HG02943 (cell line): ENCODE measurements at regions not wholly inside any gene's neighbourhood (a gene's known extent, or its start where the extent isn't known, plus 50 kb on each side); places are given as distances from the start of the nearest gene placed in this dataset.
A peak's percentile ranks its signal among the peaks of the same experiment; 100 is the strongest.

Source experiments
- ATAC-seq: cut with Tn5 transposase; IDR thresholded peaks from one replicate; pipeline ENCODE4 v1.9.1; 2021; ENCODE audit warnings: mild to moderate bottlenecking, low read depth, moderate library complexity; ENCODE audit not compliant: unreplicated experiment

DNA sequence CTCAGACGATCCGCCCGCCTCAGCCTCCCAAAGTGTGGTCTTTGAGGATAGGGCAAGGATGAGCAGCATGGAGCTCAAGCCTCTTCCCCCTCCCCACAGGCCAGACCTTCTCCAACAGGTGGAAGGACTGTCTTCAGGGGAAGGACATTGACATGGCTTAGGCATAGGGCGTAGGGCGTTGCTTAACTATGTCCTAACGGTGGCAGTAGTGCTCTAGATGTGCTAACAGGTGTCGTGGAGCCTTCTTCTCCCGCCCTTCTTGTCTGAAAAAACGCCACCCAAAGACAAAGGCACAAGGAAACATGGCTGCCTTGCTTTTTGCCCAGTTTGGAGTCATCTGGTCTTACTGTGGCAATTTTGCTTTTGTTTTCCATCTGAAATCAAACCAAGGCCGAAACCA, 219.8 kb downstream of the OR13H1 start:
- ATAC-seq = peak; percentile 71

DNA sequence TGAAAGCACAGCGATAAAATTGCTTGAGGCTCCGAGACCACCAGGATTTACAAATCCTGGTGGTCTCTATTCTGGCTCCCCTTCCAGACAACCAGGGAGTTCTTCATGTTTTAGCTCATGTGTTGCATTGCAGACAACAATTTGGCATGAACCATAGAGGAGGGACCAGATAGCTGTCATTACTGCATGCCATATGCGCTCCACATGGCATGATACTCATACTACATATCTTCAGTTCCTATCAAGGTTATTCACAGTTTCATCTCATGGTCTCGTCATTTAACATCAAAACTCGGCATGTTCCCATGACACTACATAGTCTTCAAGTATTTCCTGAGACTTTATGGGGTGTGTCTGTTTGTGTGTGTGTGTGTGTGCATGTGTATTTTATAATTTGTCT, 220.3 kb downstream of the OR13H1 start:
- ATAC-seq = no peak

DNA sequence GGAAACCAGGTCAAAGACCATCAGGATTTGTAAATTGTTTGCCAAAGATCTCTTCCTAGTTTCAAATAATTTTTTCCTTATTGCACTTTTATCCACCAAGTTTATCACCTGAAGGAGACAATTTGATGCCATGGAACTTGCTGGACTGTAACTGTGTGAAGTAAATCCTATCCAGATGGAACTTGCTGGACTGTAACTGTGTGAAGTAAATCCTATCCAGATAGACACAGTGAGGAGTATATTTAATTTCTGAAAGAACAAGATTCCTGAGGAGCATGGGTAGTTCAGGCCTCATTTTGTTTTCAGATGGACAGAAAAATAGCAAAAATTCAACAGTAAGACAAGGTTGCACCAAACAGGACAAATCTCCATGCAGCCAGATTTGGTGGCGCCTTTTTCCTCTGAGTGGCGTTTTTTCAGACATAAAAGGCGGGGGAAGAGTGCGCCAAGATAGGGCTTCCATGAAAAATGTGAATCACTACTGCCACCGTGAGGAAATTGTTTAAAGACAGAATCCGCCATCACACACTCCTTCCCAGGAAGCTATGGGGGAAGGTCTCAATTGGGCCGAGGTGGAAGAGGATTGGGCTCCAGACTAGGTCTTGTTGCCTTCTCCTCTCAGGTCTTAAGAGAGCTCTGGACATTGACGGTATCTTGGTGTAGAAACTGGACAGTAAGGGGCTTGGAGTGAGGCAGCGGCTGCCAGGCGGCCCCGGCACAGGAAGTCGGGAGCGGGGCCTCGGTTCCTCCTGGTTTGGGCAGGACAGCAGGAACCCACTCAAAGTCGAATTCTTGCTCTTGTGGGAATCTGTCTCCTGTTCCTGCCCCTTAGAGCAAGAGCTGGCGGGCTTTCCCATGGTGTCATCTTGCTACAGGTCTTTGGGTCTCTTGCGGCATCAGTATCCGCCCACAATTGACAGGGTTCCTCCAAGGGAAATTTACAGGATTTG, 234.7 kb downstream of the OR13H1 start:
- ATAC-seq = peak; percentile 73

DNA sequence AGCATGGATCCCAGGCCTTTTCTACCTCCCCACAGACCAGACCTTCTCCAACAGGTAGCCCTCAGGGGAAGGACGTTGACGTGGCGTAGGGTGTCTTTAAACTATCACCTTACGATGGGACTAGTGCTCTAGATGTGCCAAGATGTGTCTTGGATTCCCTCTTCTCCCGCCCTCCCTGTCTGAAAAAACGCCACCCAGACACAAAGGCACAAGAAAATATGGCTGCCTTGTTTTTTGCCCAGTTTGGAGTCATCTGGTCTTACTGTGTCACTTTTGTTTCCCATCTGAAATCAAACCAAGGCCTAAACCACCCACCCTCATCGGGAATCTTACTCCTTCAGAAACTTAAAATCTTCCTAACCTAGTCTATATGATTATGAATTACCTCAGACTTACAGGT, 235.4 kb downstream of the OR13H1 start:
- no peak for ATAC-seq

DNA sequence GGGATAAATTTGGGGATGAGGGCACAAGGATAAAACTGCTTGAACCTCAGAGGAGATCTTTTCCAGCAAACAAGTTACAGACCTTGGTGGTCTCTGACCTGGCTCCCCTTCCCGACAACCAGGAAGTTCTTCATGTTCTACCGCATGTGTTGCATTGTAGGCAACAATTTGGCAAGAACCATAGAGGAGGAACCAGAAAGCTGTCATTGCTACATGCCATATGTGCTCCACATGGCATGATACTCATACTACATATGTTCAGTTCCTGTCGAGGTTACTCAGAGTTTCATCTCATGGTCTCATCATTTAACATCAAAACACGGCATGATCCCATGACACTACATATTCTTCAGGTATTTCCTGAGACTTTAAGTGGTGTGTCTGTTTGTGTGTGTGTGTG, 235.9 kb downstream of the OR13H1 start:
- ATAC-seq = no peak

DNA sequence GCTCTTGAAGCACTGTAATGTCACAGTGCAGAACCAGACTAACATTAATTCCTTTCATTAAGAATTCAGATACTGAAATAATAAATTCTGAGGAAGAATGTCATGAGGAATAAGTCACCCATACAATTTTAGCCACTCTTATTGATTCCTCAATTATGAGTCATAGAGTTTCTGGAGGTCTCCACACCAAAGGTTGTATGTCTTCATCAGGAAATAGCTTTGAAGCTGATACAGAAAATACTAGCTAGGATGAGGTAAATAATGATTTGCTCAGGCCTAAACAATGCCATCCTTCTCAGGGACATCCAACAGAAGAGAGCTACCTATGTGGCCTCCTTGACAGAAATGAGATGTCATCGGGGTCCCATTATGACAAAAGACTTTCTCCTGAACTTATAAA, 238.8 kb downstream of the OR13H1 start:
- ATAC-seq = no peak

DNA sequence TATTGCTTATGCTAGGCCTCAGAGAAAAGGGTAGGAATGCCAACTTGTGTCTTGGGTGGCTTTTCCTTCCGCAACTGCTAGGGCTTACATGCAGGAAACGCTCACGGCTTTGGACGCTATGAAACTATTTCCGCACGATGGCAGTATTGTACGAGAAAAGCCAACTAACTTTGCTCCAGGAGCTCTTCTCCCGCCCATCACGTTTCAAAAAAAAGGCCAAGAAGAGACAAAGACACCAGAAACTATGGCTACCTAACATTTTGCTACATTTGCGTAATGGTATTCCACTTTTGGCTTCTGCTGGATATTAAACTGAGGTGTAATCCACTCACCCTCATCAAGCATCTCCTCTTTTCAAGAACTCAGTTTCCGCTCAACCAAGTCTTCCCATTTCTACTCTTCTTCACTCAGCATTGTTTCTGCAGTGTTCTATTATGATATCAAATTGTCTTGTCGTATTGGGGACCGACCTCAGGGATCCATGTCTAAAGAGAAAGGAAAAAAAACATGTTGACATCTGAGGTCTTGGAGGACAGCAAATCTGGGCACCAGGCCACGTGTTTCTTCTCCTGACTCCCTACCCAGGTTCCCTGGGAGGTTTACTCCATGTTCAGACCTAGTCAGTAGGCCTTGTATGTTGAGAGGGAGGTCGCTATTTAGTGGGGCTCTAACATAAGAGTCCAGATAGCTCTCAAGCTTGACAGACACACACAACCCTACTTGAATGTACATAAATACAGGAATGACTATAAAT, 239.4 kb upstream of the STK26 start:
- peak; percentile 53 for ATAC-seq

DNA sequence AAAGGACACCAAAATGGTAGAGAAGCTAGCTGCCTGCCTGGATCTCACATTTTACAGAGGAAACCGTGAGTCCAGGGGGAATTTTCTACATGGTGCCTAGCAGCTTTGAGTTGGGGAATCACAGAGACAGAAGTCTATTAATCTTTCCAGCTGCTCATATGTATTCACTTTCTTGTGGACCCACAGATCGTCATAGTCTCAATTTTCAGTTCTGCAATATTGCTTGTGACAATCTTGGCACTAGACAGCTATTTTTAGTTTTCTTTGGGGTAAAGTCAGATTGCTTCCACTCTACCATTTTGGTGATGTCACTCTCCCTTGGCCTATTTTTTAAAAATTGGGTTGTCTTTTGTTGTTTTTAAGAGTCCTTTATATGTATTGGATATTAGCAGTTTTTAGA, 233.4 kb upstream of the STK26 start:
- ATAC-seq = no peak

DNA sequence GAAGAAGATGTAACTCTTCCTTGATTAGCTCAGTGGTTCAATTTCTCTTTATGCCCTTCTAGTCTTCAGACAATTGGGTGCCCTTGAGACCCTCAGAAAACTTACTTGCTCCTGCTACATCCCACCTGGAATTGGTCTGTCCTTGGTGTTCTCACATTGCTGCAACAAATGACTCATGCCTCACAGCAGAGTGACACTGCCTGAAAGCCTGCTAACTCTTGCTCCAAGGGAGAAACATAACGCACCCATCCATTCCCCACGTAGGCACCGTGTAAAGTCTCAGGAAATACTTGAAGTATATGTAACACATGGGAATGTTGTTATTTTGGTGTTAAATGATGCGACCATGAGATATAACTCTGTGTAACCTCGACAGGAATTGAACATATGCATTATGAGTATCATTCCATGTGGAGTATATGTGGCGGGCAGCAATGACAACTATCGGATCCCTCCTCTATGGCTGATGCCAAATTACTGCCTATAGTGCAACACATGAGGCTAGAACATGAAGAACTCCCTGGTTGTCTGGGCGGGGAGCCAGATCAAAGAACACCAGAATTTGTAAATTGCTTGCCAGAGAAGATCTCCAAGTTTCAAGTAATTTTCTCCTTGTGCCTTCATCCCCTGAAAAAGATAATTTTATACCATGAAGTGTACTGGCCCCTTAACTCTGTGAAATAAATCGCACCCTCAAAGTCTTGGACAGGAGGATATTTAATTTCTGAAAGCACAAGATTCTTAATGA, 231.3 kb upstream of the STK26 start:
- ATAC-seq = no peak

DNA sequence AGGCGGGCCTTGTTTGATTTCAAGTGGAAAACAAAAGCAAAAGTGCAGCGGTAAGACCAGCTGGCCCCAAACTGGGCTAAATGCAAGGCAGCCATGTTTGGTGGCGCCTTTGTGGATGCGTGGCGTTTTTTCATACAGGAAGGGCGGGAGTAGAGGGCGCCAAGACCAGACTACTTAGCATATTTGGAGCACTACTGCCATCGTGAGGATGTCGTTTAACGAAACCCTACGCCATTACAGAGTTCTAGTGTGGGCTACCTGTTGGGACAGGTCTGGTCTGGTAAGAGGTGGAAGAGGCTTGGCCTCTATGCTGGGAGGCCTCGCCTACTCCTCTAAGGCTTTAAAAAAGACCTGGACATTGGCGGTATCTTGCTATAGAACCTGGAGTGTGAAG, 230.7 kb upstream of the STK26 start:
- peak; percentile 61 for ATAC-seq

DNA sequence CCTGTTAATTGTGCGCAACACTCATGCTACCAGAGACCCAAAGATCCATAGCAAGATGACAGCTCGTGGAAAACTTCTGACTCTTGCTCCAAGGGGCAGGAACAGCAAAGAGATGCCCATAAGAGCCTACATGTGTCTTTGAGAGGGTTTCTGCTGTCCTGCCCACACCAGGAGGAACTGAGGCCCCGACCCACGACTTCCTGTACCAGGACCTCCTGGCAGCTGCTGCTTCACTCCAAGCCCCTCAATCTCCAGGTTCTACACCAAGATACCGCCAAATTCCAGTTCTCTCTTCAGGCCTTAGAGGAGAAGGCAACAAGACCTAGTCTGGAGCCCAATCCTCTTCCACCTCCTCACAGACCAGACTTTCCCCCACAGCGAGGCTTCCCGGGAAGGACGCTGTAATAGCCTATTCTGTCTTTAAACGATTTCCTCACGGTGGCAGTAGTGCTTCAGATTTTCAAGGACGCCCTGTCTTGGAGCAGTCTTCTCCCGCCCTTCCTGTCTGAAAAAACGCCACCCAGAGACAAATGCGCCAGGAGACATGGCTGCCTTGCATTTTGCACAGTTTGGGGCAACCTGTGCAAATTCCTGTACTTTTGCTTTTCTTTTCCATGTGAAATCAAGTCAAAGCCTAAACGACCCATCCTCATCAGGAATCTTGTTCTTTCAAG, 230.2 kb upstream of the STK26 start:
- ATAC-seq = peak; percentile 53

DNA sequence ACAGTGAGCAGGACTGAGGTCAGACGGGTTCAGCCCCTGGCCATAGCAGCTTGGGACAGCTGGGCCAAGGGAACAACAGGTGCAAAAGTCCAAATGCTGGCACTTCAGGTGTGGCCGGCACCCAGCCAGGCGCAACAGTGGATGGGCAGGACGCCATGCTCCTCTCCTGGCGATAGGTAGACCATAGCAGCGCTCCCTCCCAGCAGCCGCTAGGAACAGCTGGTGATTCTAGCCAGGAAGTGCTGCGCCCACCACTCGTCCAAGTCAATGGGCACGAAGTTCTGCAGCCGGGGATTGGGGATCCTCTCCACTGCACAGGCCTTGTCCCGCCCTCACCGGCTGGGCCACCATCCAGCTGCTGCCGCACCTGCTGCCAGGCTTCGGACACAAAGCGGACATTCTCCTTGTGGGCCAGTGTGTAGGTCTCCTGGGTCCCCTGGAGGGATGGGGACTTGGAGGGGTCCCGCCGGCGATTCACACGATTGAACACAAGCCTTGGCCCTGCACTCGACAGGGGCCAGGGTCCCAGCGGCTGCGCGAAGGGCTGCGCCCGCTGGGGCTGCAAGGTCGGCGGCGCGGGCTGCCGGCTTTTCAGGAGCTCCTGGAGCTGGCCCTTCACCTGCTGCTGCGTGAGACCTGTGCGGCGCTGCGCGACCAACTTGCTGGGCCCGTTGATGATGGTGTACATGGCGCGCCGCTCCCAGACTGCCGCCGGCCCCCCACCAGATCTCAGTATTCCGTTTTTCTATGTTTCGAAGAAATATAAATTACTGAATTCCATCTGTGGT, 227.5 kb upstream of the STK26 start:
- no peak for ATAC-seq

DNA sequence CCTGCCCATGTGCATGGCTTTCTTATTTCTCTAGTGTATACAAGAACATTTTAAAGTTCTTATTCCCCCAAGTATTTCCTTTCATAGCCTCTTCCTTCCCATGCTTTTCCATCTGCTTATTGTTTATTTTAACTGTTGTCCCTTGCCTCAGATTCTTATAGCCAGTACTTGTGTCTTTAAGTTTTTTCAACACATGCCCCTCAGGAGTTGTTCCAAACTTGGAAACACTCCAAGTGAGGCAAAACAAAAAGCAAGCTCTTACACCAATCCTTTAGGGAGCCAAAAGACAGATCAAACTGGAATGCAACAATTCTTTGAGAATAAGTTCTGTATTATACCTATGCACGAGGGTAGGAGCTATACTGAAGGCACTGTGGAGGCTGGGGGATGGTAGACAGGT, 222.0 kb upstream of the STK26 start:
- ATAC-seq = no peak

DNA sequence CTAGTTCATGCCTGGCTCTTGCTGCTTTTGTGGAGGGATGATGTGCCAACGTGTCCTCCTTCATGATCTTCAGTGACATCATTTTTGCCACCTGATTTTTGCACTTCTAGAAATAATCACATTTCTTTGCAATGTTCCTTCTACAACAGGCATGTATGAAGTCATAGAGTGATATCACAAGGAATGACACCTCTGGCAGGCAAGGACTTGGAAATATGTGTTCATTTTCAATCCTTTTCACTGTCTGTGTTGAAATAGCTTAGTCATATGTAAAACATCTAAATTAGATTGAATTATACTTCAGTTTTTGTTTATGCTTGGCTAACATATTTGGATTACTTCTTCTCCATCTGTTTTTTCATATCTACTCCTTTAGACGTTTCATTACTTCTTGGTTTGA, 221.2 kb upstream of the STK26 start:
- ATAC-seq = no peak

DNA sequence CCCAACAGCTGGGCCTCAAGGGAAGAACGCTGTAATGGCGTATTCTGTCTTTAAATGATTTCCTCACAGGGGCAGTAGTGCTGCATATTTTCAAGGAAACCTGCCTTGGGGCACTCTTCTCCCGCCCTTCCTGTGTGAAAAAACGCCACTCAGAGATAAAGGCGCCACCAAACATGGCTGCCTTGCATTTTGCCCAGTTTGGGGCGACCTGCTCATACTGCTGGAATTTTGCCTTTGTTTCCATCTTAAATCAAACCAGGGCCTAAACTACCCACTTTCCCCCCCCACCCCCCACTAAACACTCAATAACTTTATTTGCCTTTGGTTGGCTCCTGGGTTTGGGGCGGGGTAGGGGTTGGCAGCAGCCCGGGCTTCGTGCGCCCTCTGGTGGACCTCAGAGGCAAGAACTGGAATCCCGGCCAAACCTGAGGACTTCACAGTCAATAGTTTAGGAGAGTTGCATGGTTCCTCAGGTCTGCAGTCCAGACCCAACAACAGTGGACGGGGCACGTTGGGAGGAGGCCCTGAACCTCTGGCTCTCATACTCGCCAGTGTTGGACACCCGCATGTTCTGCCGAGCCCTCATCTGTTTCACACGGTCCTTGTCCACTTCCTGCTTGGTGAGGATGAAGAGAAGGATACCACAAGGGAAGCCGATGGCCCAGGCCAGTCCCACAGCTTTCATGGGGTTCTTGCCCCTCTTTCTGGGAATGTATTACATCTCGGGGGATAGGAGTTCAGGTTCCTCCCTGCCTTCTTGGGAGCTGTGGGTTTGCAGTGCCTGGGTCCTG, 220.1 kb upstream of the STK26 start:
- ATAC-seq = peak; percentile 87

DNA sequence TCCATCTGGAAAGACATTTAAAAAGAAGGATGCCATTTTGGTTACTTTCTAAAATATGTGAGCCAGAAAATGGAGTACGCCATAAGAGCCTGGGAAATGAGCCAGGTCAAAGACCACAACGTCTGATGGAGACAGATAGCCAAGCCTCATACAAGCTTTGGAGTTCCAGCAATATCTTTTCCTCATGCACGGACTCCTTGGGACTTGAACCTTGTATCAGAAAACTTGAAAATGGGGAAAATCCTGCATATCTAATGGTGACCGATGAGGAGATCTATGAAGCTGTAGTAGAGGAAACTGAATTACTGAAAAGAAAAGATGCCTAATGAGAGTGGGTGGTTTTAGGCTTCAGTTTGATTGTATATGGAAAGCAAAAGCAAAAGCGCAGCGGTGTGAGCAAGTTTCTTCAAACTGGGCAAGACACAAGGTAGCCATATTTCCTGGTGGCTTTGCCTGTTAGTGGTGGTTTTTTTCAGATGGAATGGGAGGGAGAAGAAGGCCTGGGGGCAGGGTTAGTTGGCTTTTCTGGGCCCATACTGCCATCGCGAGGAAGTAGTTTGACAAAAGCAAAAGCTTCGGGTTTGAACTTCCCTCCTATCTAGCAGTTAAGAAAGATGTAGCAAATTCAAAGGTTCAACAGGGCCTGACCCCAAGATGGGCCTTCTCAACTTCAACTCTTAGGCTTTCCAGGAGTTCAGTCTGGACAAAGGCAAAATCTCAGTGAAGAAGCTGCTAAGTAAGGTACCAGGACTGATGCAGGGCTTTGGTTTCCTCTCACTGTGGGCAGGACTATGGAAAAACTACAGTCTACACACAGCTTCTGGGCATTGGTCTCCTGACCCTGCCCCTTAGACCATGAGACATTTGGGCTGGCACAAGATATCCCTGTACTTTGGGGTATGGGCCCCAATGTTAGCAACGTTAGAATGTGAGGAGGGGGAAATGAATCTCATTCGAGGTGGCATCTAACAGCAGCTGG, 210.0 kb upstream of the STK26 start:
- peak; percentile 83 for ATAC-seq

DNA sequence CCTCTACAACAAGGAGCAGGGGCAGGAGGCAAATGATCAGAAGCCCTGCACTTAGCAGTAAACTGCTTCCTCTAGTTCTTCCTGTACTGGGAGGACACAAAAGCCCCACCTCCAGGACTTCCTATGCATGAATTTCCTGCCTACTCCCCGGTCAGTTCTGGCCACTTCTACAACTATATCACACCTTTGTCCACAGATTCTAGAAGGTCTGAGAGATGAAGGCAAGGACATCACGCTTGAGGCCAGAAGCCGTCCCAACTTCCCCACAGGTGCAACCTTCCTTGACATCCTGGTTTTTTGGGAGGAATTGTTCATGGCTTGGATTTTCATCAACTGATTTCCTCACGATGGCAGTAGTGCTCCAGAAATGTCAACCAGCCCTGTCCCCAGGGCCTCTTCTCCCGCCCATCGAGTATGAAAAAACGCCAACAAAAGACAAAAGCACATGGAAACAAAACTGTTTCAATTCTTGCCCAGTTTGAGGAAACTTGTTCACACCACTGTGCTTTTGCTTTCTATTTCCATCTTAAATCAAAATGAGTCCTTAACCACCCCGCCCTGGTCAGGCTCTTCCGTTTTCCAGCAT, 206.5 kb upstream of the STK26 start:
- ATAC-seq = peak; percentile 59
